HUES64 (cell line): ENCODE measurements at regions not wholly inside any gene's neighbourhood (a gene's known extent, or its start where the extent isn't known, plus 50 kb on each side); places are given as distances from the start of the nearest gene placed in this dataset.
A peak's percentile ranks its signal among the peaks of the same experiment; 100 is the strongest.

Experiments
- H3K27ac ChIP-seq: 2 replicates; pipeline ENCODE4 v1.7.0; 2013; ENCODE audit warnings: low read depth, low read length, inconsistent platforms
- H3K27me3 ChIP-seq: 2 replicates; pipeline ENCODE4 v1.6.1; 2013; ENCODE audit warnings: mild to moderate bottlenecking, low read length; ENCODE audit not compliant: insufficient read depth
- H3K36me3 ChIP-seq: 2 replicates; pipeline ENCODE4 v1.6.1; 2013; ENCODE audit warnings: mild to moderate bottlenecking, low read length; ENCODE audit not compliant: insufficient read depth
- H3K4me1 ChIP-seq: 2 replicates; pipeline ENCODE4 v1.6.1; 2013; ENCODE audit warnings: mild to moderate bottlenecking, low read length, moderate library complexity; ENCODE audit not compliant: insufficient read depth
- H3K4me3 ChIP-seq: 2 replicates; pipeline ENCODE4 v1.5.1; 2013; ENCODE audit warnings: mild to moderate bottlenecking, low read length, moderate library complexity
- H3K9ac ChIP-seq: 2 replicates; pipeline ENCODE4 v1.6.1; 2013; ENCODE audit warnings: mild to moderate bottlenecking, low read depth, low read length
- H3K9me3 ChIP-seq: 2 replicates; pipeline ENCODE4 v1.6.1; 2013; ENCODE audit warnings: low read depth, low read length; ENCODE audit not compliant: insufficient read depth
- WGBS: fragments of 150-250, 120-280 bp; methylation state at CpG from one replicate; pipeline ENCODE4 v1.1.7; 2013; ENCODE audit warnings: missing lambda C conversion rate; 5-methylcytosine and 5-hydroxymethylcytosine counted together

DNA sequence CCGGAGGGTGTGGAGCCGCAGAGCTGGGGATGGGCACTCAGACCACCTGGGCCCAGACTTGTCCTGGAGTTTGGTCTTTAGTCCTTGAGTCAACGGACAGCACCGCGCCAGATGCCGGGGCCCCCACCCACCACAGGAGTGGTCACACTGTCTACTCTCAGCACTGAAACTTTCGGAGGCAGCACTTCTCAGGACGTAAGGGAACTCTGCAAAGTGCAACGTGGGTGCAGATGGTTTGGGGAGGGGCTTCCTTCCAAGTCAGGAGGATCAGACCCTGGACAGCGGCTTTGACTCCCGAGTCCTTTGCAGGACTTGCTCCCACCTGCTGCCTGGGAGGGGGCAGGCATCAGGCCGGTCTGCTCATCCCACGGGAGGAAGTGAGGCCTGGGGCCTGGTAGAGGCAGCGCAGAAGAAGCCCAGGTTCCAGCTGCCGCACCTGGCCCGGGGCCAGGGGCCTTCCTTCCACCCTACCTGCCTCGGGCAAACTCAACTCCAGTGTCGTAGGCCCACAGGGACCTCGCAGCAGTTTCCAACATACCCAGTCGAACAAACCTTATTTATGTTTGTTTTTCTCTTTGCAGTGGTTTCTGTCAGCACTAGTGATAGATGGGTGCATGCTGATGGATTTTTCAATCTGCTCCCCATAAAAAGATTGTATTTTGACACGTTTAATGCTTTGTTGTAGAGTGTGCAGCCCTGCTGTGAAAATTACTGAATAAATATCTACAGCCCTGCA is 149.8 kb upstream of the PPP1R26 start:
- 70% methylated on average over 21 of the region's 21 CpGs for WGBS
- Histone ChIP-seq H3K27ac (no peak overlapping the region), H3K9me3 (0 out of 2 replicates have a peak, but pooled peaks cover 8% of the 10 kb centered on the region), H3K27me3 (no peaks in the 10 kb centered on the region), H3K4me1 (no peaks in the 10 kb centered on the region), H3K36me3 (no peaks in the 10 kb centered on the region), H3K4me3 (no peak overlapping the region), H3K9ac (no peak overlapping the region)

DNA sequence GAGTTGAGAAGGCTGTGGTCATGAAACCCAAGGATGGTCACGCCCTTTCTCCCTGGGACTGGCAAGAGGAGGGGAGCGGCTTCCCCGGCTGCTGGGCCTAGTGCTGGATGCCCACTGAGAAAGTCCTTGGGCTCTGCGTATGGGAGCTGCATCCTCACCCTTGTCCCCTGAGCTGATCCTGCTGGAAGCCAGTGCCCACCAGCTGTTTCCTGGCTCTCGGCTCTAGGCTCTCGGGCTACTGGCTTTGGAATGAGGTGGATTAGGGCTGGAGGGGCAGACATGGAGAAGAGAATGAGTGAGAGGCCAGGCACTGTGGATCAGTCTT is 149.3 kb upstream of the PPP1R26 start:
- Histone ChIP-seq H3K36me3 (no peaks in the 10 kb centered on the region), H3K27ac (no peak overlapping the region), H3K27me3 (no peaks in the 10 kb centered on the region), H3K9ac (no peak overlapping the region), H3K4me3 (no peak overlapping the region), H3K9me3 (0 out of 2 replicates have a peak, but pooled peaks cover 8% of the 10 kb centered on the region), H3K4me1 (no peaks in the 10 kb centered on the region)
- WGBS, result 84% methylated on average over 6 of the region's 6 CpGs

DNA sequence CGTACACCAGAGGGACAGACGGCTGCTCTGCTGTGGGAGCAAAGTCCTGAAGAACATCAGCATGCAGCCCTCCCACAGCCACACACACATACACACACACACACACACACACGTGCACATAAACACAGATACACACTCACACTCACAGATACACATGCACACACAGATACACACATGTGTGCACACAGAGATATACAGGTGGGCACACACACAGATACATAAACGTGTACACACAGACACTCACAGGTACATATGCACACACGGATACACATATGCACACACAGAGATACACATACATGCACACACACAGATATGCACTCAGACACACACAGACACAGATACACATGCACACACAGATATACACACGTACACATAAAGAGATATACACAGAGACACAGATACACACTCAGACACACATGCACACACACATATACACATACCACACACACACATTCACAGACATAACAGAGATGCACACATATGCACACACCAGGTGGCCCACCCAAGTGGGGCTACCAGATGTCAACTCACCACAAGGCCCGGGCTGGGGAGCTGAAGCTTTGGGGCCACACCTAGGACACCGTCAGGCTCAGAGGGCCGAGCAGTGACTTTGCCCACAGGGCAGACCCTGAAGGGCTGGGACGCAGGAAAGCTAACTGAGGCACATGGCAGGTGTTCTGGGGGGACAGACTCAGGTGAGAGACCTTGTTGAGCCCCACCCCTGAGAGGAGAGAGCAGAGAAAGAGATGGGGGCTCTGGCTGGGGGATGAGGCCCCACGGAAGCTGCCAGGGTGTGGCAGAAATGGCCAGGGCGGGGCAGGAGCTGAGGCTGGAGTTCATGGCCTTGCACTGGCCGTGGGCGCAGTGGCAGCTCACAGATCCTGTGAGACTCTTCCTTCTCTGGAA is 148.6 kb upstream of the PPP1R26 start:
- H3K4me1 ChIP-seq, result no peaks in the 10 kb centered on the region
- no peak overlapping the region for H3K27ac ChIP-seq
- 91% methylated on average over 14 of the region's 14 CpGs for WGBS
- H3K9ac ChIP-seq, result no peak overlapping the region
- no peaks in the 10 kb centered on the region for H3K27me3 ChIP-seq
- H3K4me3 ChIP-seq, result no peak overlapping the region
- H3K36me3 ChIP-seq, result no peaks in the 10 kb centered on the region
- 0 out of 2 replicates have a peak, but pooled peaks cover 8% of the 10 kb centered on the region for H3K9me3 ChIP-seq

DNA sequence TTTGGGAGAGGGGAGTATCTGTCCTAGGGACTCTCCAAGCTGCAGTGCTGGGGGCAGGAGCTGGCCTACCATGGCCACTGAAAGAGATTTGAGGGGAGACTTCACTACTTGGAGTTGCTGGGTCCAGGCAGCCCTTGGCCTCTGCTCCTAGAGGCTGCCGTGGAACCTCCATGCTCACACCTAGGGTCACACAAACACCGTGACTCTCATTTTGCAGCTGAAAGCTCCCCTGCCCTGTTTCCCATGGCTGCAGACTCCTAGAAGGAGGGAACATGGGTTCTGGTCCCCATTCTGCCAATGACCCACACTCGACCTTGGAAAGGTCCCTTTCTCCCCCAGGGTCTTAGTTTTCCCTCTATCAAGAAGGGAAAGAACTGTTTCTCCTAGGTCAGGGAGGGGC is 147.1 kb upstream of the PPP1R26 start:
- 0 out of 2 replicates have a peak, but pooled peaks cover 8% of the 10 kb centered on the region for H3K9me3 ChIP-seq
- no peaks in the 10 kb centered on the region for H3K4me1 ChIP-seq
- no peak overlapping the region for H3K9ac ChIP-seq
- no peak overlapping the region for H3K4me3 ChIP-seq
- no peaks in the 10 kb centered on the region for H3K36me3 ChIP-seq
- 97% methylated on average over 2 of the region's 3 CpGs for WGBS
- H3K27ac ChIP-seq, result no peak overlapping the region
- H3K27me3 ChIP-seq, result no peaks in the 10 kb centered on the region

DNA sequence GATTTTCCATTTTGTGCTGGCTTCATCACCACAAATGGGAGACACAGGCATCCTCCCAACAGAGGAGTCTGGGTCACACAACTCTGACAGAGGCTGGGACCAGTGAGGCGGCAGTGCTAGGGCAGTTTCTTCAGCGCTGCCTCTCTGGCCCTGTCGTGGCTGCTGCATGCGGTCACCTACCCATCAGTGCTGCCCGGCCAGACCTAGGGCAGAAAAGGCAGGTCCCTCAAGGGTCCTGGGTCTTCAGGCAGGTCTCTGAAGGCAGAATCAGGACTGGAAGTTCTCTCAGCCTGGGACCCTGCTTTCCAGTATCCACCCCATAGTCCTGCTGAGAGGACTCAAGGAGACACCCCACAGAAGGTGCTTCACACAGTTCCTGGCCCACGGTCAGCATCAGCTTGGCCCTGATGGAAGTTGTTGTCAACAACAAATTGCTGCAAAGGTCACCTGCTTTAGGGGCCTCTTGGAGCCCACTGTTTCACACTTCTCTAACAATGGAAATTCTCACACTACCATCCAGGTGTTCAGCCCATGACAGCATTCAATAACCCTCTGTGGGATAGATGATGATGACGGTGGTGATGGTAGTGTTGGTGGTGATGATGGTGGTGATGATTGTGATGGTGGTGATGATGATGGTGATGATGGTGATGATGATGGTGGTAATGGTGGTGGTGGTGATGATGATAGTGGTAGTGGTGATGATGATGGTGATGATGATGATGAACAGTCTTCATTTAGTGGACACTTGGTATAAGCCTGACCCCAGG is 146.4 kb upstream of the PPP1R26 start:
- no peak overlapping the region for H3K27ac ChIP-seq
- 0 out of 2 replicates have a peak, but pooled peaks cover 1% of the 10 kb centered on the region for H3K9me3 ChIP-seq
- whole genome bisulfite sequencing, result 96% methylated on average over 7 of the region's 7 CpGs
- no peaks in the 10 kb centered on the region for H3K27me3 ChIP-seq
- H3K36me3 ChIP-seq, result no peaks in the 10 kb centered on the region
- H3K4me3 ChIP-seq, result no peak overlapping the region
- H3K9ac ChIP-seq, result no peak overlapping the region
- no peaks in the 10 kb centered on the region for H3K4me1 ChIP-seq

DNA sequence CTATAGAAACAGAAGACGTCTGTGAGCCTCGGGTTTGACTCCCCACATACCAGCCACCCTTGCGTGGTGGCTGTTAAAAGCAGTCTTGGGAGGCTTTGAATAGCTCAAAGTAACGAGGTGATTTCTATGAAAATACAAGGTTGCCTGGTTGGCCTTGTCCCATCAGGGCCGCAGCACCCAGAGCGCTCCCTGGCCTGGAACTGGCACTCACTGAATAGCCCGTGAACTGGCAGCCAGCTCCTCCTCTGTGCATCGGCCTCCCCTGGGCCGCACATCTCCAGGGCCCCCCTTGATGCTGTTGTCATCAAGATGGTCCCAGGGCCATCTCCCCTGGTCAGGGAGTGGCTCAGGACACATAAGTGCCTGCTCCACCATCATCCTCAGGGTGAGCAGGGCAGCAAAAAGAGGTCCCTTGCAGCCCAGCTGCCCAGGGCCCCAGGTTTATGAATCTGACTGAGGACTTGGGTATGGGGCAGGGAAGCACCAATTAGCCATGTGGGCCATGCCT is 144.6 kb upstream of the PPP1R26 start:
- H3K9ac ChIP-seq, result no peak overlapping the region
- no peaks in the 10 kb centered on the region for H3K9me3 ChIP-seq
- H3K4me1 ChIP-seq, result peaks cover 8% of the 10 kb centered on the region
- H3K27ac ChIP-seq, result no peak overlapping the region
- H3K27me3 ChIP-seq, result no peaks in the 10 kb centered on the region
- no peak overlapping the region for H3K4me3 ChIP-seq
- no peaks in the 10 kb centered on the region for H3K36me3 ChIP-seq
- 94% methylated on average over 9 of the region's 9 CpGs for WGBS

DNA sequence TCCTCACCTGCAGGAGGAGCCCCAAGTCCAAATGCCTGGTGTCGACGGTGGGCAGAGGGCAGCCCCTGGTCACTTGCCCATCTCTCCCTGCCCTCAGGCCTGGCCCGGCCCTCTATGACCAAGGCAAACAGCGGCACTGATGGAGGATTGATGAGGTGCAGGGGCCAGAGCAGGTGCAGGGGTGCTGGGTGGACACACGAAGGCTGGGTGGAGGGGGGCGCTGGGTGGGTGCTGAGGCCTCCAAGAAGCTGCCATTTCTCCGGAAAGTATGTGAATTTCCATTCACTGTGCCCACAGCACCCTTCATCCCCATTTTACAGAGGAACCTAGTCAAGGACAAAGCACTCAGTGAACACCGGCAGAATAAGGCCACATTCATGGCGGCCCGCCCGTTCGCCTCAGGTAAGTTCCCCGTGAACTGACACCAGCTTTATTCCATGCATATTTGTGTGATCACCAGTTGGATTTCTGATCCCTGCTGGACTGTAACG is 143.8 kb upstream of the PPP1R26 start:
- Histone ChIP-seq H3K36me3 (no peaks in the 10 kb centered on the region), H3K9ac (no peak overlapping the region), H3K4me1 (peaks cover 15% of the 10 kb centered on the region), H3K4me3 (no peak overlapping the region), H3K9me3 (no peaks in the 10 kb centered on the region), H3K27ac (no peak overlapping the region), H3K27me3 (no peaks in the 10 kb centered on the region)
- 94% methylated on average over 14 of the region's 14 CpGs for whole genome bisulfite sequencing

DNA sequence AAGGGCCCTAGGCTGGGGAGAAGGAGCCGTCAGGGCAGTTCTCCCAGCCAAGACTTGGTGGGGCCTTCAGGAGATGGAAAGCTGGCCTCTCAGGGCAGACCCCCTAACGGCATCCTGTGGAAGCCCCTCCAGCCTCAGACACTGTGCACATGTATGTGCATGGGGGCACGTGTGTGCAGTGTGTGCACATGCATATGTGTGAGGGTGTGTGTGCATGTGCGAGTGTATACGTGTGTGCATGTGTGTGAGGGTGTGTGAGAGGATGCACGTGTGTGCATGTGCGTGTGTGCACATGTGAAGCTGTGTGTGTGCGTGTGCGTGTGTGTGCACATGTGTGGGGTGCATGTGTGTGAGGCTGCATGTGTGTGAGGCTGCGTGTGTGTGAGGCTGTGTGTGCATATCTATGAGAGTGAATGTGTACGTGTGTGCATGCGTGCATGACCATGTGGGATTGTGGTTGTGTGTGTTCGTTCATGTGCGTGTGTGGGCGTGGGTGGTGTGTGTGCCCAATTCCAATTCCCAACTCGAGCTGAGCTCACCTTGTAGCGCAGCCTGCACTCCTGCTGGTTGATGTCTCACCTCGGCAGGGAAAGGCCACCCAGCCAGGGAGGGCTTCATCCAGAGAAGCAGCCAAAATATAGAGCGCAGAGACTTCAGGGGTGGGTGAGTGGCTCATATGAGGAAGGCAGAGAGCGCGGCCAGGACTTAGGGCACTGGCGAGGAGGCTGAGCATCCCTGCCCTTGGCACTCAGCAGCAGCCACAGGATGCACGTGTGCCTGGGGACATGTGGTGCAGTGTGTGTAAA is 142.7 kb upstream of the PPP1R26 start:
- Histone ChIP-seq H3K9me3 (no peaks in the 10 kb centered on the region), H3K27me3 (no peaks in the 10 kb centered on the region), H3K9ac (no peak overlapping the region), H3K4me1 (peaks cover 23% of the 10 kb centered on the region), H3K4me3 (no peak overlapping the region), H3K36me3 (no peaks in the 10 kb centered on the region), H3K27ac (no peak overlapping the region)
- WGBS, result 92% methylated on average over 23 of the region's 23 CpGs

DNA sequence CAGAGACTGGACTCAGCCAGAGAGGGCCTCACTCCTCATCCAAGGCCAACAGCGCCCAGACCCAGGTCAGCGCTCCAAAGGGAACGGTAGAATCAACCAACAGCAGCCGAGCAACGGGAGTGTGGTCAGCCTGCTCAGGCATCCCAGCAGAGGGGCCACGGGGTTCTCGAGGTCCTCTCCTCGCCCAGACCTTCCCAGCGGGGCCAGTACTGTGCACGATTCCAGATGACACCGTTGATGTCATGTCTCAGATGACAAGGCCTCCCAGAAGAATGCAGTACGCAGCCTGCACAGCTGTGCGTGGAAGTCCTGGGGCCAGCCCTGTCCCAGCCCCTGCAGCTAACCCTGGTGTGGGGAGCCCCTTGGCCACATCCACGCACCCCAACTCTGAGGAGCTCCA is 141.0 kb upstream of the PPP1R26 start:
- H3K27ac ChIP-seq, result peak overlapping the region; percentile 99; the same call in 1 of the 2 replicates
- WGBS, result 94% methylated on average over 14 of the region's 14 CpGs
- no peaks in the 10 kb centered on the region for H3K36me3 ChIP-seq
- H3K9ac ChIP-seq, result no peak overlapping the region
- peaks cover 23% of the 10 kb centered on the region for H3K4me1 ChIP-seq
- H3K4me3 ChIP-seq, result no peak overlapping the region
- H3K9me3 ChIP-seq, result no peaks in the 10 kb centered on the region
- H3K27me3 ChIP-seq, result no peaks in the 10 kb centered on the region

DNA sequence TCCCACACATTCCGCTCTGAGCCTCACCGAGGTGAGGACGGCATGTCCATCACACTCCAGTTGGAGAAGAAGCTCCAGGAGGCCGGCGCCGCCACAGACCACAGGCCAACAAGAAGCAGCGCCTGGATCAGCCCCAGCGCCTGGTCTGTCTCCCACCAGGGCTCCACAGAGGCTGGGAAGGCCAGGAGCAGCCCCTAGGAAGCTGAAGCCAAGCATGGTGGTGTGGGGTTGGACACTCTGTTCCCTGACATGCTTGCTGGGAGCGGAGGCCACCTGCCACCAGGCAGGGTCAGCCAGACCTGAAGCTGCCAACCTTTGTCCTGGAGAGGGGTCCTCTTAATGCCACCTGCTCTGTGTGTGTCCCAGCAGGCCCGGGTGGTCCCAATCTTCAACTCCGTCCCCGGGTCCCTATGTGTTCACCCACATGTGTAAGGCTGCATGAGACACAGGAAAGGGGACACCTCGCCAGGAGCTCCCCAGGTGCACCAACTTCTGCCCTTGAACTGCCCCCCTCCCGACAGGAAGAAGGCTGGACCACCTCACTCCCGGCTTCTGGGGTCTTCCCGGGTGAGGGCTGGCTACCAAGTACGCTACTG is 140.1 kb upstream of the PPP1R26 start:
- Histone ChIP-seq H3K36me3 (no peaks in the 10 kb centered on the region), H3K27me3 (no peaks in the 10 kb centered on the region), H3K9ac (peak overlapping the region; percentile 48), H3K9me3 (no peaks in the 10 kb centered on the region), H3K4me3 (no peak overlapping the region), H3K4me1 (peaks cover 23% of the 10 kb centered on the region), H3K27ac (peak overlapping the region; percentile 99)
- WGBS, result 69% methylated on average over 17 of the region's 17 CpGs
